Endothelial cell of umbilical vein (primary cell): ENCODE measurements at regions not wholly inside any gene's neighbourhood (a gene's known extent, or its start where the extent isn't known, plus 50 kb on each side); places are given as distances from the start of the nearest gene placed in this dataset.
"Not testable (repeated sequence)": the region's sequence is repeated elsewhere in the genome, so short reads cannot be mapped to it uniquely, and the experiment has no call there.

Experiments
- CTCF ChIP-seq, 2 donors: IDR thresholded peaks; 1 replicate in 1 of 2; 2 replicates in 1 of 2; pipeline ENCODE4 v1.5.1; 2011; ENCODE audit warnings: low read length in 2 of 2, mild to moderate bottlenecking in 2 of 2, moderate library complexity in 2 of 2, control low read depth in 1 of 2, inconsistent platforms in 1 of 2, low read depth in 1 of 2; ENCODE audit not compliant: insufficient read depth in 1 of 2; ENCODE audit errors: extremely low read depth in 1 of 2
- EZH2 ChIP-seq: IDR thresholded peaks from 2 replicates; pipeline ENCODE4 v1.6.1; 2012; ENCODE audit warnings: borderline replicate concordance, low read depth, mild to moderate bottlenecking, moderate library complexity, low read length, inconsistent platforms; ENCODE audit not compliant: severe bottlenecking
- FOS ChIP-seq: IDR thresholded peaks from 2 replicates; pipeline ENCODE4 v1.6.1; 2011; ENCODE audit warnings: mild to moderate bottlenecking, low read length, moderate library complexity, borderline replicate concordance; ENCODE audit not compliant: insufficient read depth
- JUN ChIP-seq: IDR thresholded peaks from 2 replicates; pipeline ENCODE4 v1.6.1; 2011; ENCODE audit warnings: borderline replicate concordance, low read depth; ENCODE audit not compliant: insufficient read length, insufficient read depth
- POLR2A ChIP-seq: IDR thresholded peaks from 2 replicates; pipeline ENCODE4 v1.6.1; 2012; ENCODE audit warnings: low read depth, mild to moderate bottlenecking, control low read depth, low read length
- POLR2AphosphoS5 ChIP-seq: IDR thresholded peaks from 2 replicates; pipeline ENCODE4 v1.6.1; 2012; ENCODE audit warnings: low read depth, mild to moderate bottlenecking, control low read depth, low read length, moderate library complexity; ENCODE audit not compliant: insufficient read depth
- TF ChIP-seq, protein P1 (sequence below): IDR thresholded peaks from 2 replicates; pipeline ENCODE4 v1.6.1; 2011; ENCODE audit not compliant: insufficient read depth, insufficient read length

DNA sequence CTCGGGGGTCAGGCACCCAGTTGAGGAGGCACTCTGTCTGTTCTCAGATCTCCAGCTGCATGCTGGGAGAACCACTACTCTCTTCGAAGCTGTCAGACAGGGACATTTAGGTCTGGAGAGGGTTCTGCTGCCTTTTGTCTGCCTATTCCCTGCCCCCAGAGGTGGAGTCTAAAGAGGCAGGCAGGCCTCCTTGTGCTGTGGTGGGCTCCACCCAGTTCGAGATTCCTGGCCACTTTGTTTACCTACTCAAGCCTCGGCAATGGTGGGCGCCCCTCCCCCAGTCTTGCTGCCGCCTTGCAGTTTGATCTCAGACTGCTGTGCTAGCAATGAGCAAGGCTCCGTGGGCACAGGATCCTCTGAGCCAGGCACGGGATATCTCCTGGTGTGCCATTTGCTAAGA lies 171.1 kb upstream of the C1GALT1 start:
- TF ChIP-seq CTCF (IDR thresholded peaks at IDR 0.05; ENCODE audit: extremely low read depth in 1 of 2, insufficient read depth in 1 of 2, low read depth in 1 of 2, low read length in 2 of 2); POLR2A; EZH2; FOS; POLR2AphosphoS5; JUN: not testable (repeated sequence)
- TF ChIP-seq, protein P1, sequence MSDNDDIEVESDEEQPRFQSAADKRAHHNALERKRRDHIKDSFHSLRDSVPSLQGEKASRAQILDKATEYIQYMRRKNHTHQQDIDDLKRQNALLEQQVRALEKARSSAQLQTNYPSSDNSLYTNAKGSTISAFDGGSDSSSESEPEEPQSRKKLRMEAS, result not testable (repeated sequence)
